AG09319 (cell line): ENCODE measurements at regions not wholly inside any gene's neighbourhood (a gene's known extent, or its start where the extent isn't known, plus 50 kb on each side); places are given as distances from the start of the nearest gene placed in this dataset.

Experiments used
- DNase-seq: peaks from one replicate; pipeline ENCODE4 v3.0.0-alpha.2; 2010; ENCODE audit warnings: low read depth; ENCODE audit errors: extremely low read depth
- TF ChIP-seq, protein P1 (sequence below): IDR thresholded peaks from 2 replicates; pipeline ENCODE4 v1.5.1; 2011; ENCODE audit warnings: low read depth, mild to moderate bottlenecking, inconsistent platforms, low read length, moderate library complexity

GRCh38 chr13:81596224-81596753, 1255.4 kb upstream of the SPRY2 start:
- DNase-seq = no peak
- TF ChIP-seq, protein P1, sequence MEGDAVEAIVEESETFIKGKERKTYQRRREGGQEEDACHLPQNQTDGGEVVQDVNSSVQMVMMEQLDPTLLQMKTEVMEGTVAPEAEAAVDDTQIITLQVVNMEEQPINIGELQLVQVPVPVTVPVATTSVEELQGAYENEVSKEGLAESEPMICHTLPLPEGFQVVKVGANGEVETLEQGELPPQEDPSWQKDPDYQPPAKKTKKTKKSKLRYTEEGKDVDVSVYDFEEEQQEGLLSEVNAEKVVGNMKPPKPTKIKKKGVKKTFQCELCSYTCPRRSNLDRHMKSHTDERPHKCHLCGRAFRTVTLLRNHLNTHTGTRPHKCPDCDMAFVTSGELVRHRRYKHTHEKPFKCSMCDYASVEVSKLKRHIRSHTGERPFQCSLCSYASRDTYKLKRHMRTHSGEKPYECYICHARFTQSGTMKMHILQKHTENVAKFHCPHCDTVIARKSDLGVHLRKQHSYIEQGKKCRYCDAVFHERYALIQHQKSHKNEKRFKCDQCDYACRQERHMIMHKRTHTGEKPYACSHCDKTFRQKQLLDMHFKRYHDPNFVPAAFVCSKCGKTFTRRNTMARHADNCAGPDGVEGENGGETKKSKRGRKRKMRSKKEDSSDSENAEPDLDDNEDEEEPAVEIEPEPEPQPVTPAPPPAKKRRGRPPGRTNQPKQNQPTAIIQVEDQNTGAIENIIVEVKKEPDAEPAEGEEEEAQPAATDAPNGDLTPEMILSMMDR = no peak

GRCh38 chr13:81591528-81592220, 1250.7 kb upstream of the SPRY2 start:
- TF ChIP-seq, protein P1 = no peak
- no peak for DNase-seq

DNA sequence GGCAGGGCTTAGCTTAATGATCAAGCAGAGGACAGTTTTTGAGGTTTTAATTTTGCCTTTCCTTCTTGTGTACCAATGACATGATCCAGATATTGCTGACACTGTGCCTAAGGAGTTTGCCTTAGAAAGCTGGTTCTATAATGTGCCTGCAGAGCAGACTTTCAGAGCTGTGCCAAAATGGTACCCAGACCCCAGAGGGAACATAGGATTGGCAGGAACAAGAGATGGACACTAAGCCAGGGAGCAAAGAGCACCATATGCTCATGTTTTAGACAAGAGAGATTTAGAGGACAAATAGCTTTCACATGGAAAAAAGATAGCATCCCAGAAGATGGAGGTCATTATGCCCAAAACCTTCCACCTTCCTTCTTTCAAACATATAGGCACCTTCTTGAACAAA, 1241.5 kb upstream of the SPRY2 start:
- no peak for DNase-seq
- TF ChIP-seq, protein P1 = no peak

DNA sequence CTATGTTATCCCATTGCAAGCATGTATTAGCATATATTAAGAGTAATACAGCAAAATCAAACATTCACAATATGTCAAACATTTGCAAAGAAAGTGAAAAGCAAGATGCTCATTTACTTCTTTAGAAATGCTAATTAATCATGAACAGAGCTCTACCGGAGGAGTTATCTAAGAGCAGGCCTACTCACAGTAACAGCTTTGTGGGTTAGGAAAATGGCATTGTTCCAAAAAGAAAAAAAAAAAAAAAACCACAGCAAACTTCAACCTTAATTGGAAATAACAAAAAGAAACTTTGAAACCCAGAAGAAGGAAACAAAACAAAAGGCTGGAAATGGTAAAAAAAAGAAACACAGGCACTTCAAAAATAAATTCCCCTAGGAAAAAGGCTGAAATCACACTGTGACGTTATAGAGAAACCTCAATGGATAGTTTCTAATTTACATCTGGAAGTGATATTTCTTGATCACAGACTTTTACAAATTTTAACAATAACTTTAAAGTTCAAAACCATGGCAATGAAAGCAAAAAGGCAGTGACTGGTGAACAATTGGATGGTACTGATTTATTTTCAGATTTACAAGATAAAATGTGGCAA, 1236.8 kb upstream of the SPRY2 start:
- TF ChIP-seq, protein P1 = no peak
- no peak for DNase-seq

DNA sequence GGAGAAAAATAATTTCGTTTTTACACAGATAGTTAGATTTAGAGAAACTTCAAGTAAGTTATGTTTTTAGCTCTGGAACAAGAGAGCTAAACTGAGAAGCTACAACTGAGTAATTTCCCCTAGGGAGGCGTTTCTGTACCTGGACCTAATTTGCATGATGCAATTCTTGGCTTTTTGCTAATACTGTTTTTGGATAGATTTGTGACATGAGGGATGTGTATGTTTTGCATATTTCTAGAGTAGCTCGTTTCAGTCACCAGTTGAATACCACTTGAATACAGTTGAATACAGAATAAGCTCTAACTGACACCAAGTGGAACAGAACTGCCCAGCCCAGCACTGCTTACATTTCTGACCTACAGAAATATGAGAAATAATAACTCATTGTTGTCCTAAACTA, 1227.9 kb upstream of the SPRY2 start:
- no peak for DNase-seq
- TF ChIP-seq, protein P1 = no peak

- no peak for DNase-seq
- TF ChIP-seq, protein P1 = no peak
These were observed 1224.9 kb upstream of the SPRY2 start for GRCh38 chr13:81565849-81566248.

GRCh38 chr13:81563091-81563490, 1222.2 kb upstream of the SPRY2 start:
- TF ChIP-seq, protein P1 = no peak

More at GRCh38 chr13:81563091-81563490, 1222.2 kb upstream of the SPRY2 start:
- no peak for DNase-seq
